COLO668 (cell line): ENCODE measurements at regions not wholly inside any gene's neighbourhood (a gene's known extent, or its start where the extent isn't known, plus 50 kb on each side); places are given as distances from the start of the nearest gene placed in this dataset.

Source experiments
- DNase-seq: peaks from one replicate; lab custom pipeline; 2025; ENCODE audit not compliant: unreplicated experiment; lab: John Stamatoyannopoulos, UW

- no peak for DNase-seq
These were observed 205.9 kb downstream of the AUH start for GRCh38 chr9:91155746-91156376.

- DNase-seq: no peak
These were observed 205.1 kb downstream of the AUH start for GRCh38 chr9:91156451-91157234.

- DNase-seq: no peak
These were observed 203.8 kb downstream of the AUH start for GRCh38 chr9:91157883-91158282.

- DNase-seq: no peak
These were observed 203.4 kb downstream of the AUH start for GRCh38 chr9:91158286-91158685.

DNA sequence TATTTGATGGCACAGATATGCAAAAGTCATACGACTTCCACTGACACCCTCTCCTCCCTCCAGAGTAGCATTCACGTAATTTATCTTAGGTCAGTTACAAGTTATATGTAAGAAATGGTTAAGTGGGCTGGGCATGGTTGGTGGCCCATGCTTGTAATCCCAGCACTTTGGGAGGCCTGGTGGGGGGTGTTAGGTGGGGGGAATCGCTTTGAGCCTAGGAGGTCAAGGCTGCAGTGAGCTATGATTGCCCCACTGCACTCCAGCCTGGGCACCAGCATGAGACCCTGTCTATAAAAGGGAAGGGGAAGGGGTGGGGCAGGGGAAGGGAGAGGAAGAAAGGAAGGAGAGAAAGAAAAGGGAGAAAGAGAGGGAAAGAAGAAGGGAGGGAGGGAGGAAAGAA, 202.8 kb downstream of the AUH start:
- no peak for DNase-seq

DNA sequence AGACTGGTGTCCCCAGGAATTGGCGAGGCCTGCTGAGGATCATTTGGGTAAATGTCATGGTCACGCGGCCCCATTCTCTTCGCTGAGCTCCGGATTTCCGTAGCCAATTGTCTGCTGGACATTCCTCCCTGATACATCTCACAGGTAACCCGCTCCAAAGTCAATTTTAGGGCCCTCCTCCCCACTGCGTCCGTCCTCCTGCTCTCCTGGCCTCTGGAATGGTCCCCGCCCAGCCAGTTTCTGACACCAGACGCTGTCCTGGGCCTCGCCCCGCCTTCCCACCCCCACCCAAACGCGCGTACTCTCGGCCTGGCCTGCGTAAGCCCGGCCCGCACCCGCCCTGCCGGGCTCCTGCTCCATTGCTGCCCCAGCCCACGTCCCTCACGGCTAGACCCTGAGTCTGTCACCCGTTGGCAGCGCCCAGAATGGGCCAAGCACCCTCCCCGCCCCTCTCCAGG, 202.0 kb downstream of the AUH start:
- no peak for DNase-seq

DNA sequence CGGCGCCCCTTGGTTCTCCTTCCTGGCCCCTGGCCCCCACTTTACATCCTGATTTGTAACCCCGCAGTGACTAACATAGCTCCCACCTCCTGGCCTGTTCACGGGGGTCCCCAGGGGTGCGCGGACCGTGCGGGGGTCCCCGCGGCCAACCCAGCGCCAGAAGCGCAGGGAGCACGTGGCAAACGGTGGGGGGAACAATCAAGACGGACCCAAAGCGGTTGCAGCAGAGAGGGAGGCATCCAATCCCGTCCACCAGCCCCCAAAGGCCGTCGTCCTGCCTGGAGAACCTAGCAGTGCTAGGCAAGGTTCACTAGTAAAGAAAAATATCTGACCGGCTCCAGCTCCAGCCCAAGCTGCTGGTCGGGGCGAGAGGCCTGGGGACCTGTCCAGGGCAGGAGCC, 201.5 kb downstream of the AUH start:
- DNase-seq: no peak

DNA sequence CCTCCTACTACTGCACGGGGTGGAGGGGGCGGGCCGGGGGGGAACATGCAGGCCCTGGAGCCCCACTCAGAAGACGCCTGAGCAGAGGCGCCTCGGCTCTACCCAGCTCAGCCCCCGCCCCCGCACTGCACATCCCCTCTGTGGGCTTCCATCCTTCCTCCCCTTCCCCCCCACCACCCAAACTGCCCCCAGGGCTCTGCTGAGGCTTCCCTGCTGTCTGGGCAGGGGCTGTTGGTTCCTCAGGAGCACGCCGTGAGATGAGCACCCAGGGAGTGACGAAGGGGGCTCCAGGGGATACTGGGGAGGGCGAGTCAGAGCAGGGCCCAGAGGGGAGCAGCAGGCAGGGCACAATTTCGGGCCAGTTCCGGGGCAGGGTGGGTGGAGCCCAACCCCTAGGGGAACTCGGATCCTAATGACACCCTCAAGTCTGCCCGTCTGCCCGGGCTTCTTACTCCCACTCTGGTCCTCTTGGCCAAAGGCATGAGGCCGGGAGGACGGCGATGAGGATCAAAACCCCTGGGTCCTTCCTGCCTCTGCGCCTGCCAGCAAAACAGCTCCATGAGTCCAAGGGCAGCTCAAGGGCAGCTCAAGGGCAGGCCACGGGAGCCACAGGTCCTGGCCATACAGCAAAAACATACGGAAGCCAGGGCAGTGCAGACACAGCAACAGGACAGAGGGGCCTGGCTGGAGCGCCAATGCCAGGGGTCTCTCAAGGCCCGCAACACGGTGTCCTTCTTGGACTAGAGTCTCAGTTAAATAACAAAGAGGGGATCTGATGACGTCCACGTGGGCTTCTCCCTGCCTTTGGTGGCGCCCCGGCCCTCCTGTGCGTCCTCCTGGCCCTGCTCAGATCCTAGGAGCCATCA, 200.9 kb downstream of the AUH start:
- no peak for DNase-seq

GRCh38 chr9:91161465-91162300, 200.0 kb downstream of the AUH start:
- no peak for DNase-seq

DNA sequence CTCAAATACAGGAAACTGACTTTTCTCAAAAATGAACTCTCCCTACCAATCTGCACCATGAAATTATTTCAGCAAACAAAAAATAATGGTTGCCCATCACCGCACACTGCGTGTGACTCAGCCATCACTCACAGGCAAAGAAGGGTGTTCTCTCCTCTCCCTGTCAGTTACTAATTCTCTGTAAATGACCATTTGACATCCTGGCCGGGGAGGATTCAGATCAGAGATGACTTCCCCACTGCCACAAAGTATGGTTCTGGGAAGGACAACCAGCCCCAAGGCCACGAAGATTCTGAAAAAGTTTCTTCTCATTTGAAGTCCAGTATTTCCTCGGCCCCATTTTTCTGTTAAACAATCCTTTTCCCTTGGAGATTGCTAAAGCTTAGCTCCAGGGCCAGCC, 199.4 kb downstream of the AUH start:
- no peak for DNase-seq

GRCh38 chr9:91162784-91163443, 198.8 kb downstream of the AUH start:
- no peak for DNase-seq

DNA sequence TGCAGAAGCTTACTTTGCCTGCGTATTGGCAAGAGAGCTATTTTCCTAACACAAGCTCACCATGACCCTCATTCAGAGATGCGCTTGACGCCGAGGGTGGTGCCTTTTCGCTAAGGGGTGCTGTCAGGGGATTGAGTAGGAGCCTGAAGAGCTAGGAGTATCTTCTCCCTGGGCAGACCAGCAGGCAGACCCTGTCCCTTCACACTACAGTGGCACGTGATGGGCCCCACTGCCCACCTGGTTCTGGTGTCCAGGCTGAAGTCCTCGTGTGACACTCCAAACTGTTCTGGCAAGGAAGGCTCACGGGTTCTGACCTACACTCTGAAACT, 198.3 kb downstream of the AUH start:
- DNase-seq: no peak

- DNase-seq: no peak
These were observed 197.8 kb downstream of the AUH start for GRCh38 chr9:91163773-91164471.
